ENCODE measurements at regions not wholly inside any gene's neighbourhood (a gene's known extent, or its start where the extent isn't known, plus 50 kb on each side); places are given as distances from the start of the nearest gene placed in this dataset.
"Not testable (repeated sequence)": the region's sequence is repeated elsewhere in the genome, so short reads cannot be mapped to it uniquely, and the experiment has no call there.

GRCh38 chr13:50167967-50168366, 152.7 kb downstream of the KCNRG start:
- TF ChIP-seq, protein P1, sequence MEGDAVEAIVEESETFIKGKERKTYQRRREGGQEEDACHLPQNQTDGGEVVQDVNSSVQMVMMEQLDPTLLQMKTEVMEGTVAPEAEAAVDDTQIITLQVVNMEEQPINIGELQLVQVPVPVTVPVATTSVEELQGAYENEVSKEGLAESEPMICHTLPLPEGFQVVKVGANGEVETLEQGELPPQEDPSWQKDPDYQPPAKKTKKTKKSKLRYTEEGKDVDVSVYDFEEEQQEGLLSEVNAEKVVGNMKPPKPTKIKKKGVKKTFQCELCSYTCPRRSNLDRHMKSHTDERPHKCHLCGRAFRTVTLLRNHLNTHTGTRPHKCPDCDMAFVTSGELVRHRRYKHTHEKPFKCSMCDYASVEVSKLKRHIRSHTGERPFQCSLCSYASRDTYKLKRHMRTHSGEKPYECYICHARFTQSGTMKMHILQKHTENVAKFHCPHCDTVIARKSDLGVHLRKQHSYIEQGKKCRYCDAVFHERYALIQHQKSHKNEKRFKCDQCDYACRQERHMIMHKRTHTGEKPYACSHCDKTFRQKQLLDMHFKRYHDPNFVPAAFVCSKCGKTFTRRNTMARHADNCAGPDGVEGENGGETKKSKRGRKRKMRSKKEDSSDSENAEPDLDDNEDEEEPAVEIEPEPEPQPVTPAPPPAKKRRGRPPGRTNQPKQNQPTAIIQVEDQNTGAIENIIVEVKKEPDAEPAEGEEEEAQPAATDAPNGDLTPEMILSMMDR (IDR thresholded peaks at IDR 0.05; ENCODE audit: low read depth, low read length, missing control alignments) = no peak
- no peak overlapping the region for H3K4me3 ChIP-seq (ENCODE audit: low read depth, low read length)
- DNase-seq (ENCODE audit: low read depth) = no peak
- in situ Hi-C loops (cut with HindIII; ENCODE audit: low sequenced_read_pairs) = no loop called here

DNA sequence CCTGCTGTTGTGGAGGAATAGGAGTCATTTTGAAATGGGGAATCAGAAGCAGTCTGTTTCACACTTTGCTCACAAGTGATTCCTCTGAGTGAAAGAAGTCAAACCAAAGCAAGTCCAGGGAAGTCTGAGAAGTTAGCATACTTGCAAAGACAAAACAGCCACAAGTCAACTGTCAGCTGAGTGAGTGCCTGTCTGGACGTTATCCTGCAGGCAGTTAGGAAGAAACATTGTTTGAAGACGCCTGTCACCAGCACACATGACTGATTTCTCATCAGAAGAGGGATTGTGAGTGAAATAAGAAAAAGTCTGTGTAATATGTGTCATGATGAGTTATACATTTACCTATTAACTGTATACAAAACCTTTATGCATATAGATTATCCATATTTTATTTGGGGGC, 153.5 kb downstream of the KCNRG start:
- TF ChIP-seq, protein P1 (IDR thresholded peaks at IDR 0.05; ENCODE audit: low read depth, low read length, missing control alignments) = no peak
- in situ Hi-C loops (cut with HindIII; ENCODE audit: low sequenced_read_pairs) = no loop called here
- H3K4me3 ChIP-seq (ENCODE audit: low read depth, low read length) = no peak overlapping the region
- no peak for DNase-seq (ENCODE audit: low read depth)

- DNase-seq (ENCODE audit: low read depth) = no peak
- no peak overlapping the region for H3K4me3 ChIP-seq (ENCODE audit: low read depth, low read length)
- in situ Hi-C loops (cut with HindIII; ENCODE audit: low sequenced_read_pairs) = no loop called here
- TF ChIP-seq, protein P1 (IDR thresholded peaks at IDR 0.05; ENCODE audit: low read depth, low read length, missing control alignments) = peak; percentile 16
Observed at GRCh38 chr13:50170447-50171037, 155.3 kb downstream of the KCNRG start.

- in situ Hi-C loops (cut with HindIII; ENCODE audit: low sequenced_read_pairs) = no loop called here
- DNase-seq (ENCODE audit: low read depth) = no peak
- no peak overlapping the region for H3K4me3 ChIP-seq (ENCODE audit: low read depth, low read length)
- TF ChIP-seq, protein P1 (IDR thresholded peaks at IDR 0.05; ENCODE audit: low read depth, low read length, missing control alignments) = no peak
Observed at GRCh38 chr13:50171590-50172282, 156.5 kb downstream of the KCNRG start.

DNA sequence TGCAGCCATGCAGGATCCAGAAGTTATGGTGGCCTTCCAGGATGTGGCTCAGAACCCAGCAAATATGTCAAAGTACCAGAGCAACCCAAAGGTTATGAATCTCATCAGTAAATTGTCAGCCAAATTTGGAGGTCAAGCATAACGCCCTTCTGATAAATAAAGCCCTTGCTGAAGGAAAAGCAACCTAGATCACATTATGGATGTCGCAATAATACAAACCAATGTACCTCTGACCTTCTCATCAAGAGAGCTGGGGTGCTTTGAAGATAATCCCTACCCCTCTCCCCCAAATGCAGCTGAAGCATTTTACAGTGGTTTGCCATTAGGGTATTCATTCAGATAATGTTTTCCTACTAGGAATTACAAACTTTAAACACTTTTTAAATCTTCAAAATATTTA, 157.8 kb downstream of the KCNRG start:
- in situ Hi-C loops (cut with HindIII; ENCODE audit: low sequenced_read_pairs); H3K4me3 ChIP-seq (ENCODE audit: low read depth, low read length): not testable (repeated sequence)

DNA sequence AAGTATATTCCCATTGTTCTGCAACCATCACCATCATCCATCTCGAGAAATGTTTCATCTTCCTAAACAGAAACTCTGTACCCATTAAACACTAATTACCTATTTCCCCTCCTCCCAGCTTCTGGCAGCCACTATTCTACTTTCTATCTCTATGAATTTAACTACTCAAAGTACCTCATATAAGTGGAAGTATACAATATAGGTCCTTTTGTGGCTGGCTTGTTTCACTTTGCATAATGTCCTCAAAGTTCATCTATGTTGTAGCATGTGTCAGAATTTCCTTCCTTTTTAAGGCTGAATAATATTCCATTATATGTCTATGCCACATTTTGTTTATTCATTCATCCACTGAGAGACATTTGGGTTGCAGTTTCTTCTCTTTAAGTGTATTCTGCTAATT, 159.4 kb downstream of the KCNRG start:
- TF ChIP-seq, protein P1 (IDR thresholded peaks at IDR 0.05; ENCODE audit: low read depth, low read length, missing control alignments) = no peak
- no peak overlapping the region for H3K4me3 ChIP-seq (ENCODE audit: low read depth, low read length)

More for the DNA sequence above, 157.8 kb downstream of the KCNRG start:
- not testable (repeated sequence) for DNase-seq (ENCODE audit: low read depth)

GRCh38 chr13:50179977-50180376, 164.7 kb downstream of the KCNRG start:
- DNase-seq (ENCODE audit: low read depth) = no peak
- TF ChIP-seq, protein P1 (IDR thresholded peaks at IDR 0.05; ENCODE audit: low read depth, low read length, missing control alignments) = no peak
- in situ Hi-C loops (cut with HindIII; ENCODE audit: low sequenced_read_pairs) = no loop called here

More for the DNA sequence above, 159.4 kb downstream of the KCNRG start:
- in situ Hi-C loops (cut with HindIII; ENCODE audit: low sequenced_read_pairs) = no loop called here
- DNase-seq (ENCODE audit: low read depth) = no peak

DNA sequence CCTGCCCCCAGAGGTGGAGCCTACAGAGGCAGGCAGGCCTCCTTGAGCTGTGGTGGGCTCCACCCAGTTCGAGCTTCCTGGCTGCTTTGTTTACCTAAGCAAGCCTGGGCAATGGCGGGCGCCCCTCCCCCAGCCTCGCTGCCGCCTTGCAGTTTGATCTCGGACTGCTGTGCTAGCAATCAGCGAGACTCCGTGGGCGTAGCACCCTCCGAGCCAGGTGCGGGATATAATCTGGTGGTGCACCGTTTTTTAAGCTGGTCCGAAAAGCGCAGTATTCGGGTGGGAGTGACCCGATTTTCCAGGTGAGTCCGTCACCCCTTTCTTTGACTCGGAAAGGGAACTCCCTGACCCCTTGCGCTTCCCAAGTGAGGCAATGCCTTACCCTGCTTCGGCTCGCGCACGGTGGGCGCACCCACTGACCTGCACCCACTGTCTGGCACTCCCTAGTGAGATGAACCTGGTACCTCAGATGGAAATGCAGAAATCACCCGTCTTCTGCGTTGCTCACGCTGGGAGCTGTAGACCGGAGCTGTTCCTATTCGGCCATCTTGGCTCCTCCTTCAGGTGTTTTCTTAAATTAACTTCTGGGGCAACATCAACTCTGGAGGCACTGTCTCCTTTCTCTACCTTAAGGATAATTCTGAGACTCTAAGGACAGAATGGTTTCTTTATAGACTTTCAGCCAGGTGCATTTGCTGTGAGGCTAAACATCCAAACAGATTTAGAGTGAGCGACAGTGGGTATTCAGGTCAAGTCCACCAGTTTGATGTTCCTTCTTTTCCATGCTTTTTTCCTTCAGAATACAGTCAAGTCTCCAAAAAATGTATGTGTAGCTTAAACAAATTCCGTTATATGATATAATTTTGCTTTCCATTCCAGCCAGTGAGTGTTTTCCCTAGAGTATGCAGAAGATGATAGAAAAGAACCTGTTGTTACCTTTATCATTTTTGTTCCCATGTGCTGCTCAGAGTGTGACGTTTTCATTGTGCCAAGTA, 170.8 kb downstream of the KCNRG start:
- in situ Hi-C loops (cut with HindIII; ENCODE audit: low sequenced_read_pairs); DNase-seq (ENCODE audit: low read depth); H3K4me3 ChIP-seq (ENCODE audit: low read depth, low read length): not testable (repeated sequence)

More at GRCh38 chr13:50179977-50180376, 164.7 kb downstream of the KCNRG start:
- H3K4me3 ChIP-seq (ENCODE audit: low read depth, low read length) = no peak overlapping the region

Data from astrocyte of the cerebellum (primary cell).